AG20443 (cell line): ENCODE measurements at regions not wholly inside any gene's neighbourhood (a gene's known extent, or its start where the extent isn't known, plus 50 kb on each side); places are given as distances from the start of the nearest gene placed in this dataset.

Source experiments
- DNase-seq: peaks from one replicate; pipeline ENCODE4 v3.0.0; 2012; ENCODE audit warnings: low spot score, mixed read lengths

GRCh38 chr3:144229330-144229729, 257.7 kb downstream of the DIPK2A start:
- no peak for DNase-seq

- no peak for DNase-seq
Measured at GRCh38 chr3:144229953-144230352, 258.3 kb downstream of the DIPK2A start.

GRCh38 chr3:144235489-144235888, 263.9 kb downstream of the DIPK2A start:
- DNase-seq = no peak

- DNase-seq = no peak
Measured at GRCh38 chr3:144237351-144237750, 265.7 kb downstream of the DIPK2A start.

GRCh38 chr3:144241404-144241803, 269.8 kb downstream of the DIPK2A start:
- no peak for DNase-seq

GRCh38 chr3:144242747-144243146, 271.1 kb downstream of the DIPK2A start:
- DNase-seq = no peak

- no peak for DNase-seq
Measured at GRCh38 chr3:144244662-144245061, 273.0 kb downstream of the DIPK2A start.

- DNase-seq = no peak
Measured at GRCh38 chr3:144252896-144253295, 281.3 kb downstream of the DIPK2A start.

- no peak for DNase-seq
Measured at GRCh38 chr3:144257381-144257780, 285.8 kb downstream of the DIPK2A start.

GRCh38 chr3:144259267-144259666, 287.6 kb downstream of the DIPK2A start:
- DNase-seq = no peak

GRCh38 chr3:144263706-144264105, 292.1 kb downstream of the DIPK2A start:
- DNase-seq = no peak

- no peak for DNase-seq
Measured at GRCh38 chr3:144264350-144264749, 292.7 kb downstream of the DIPK2A start.

- no peak for DNase-seq
Measured at GRCh38 chr3:144264794-144265193, 293.2 kb downstream of the DIPK2A start.

- no peak for DNase-seq
Measured at GRCh38 chr3:144265542-144266100, 294.0 kb downstream of the DIPK2A start.

GRCh38 chr3:144270100-144270499, 298.5 kb downstream of the DIPK2A start:
- no peak for DNase-seq

- no peak for DNase-seq
Measured at GRCh38 chr3:144272680-144273079, 301.1 kb downstream of the DIPK2A start.

GRCh38 chr3:144273601-144274000, 302.0 kb downstream of the DIPK2A start:
- no peak for DNase-seq

GRCh38 chr3:144275005-144275404, 303.4 kb downstream of the DIPK2A start:
- DNase-seq = no peak

- DNase-seq = no peak
Measured at GRCh38 chr3:144282313-144282712, 310.7 kb downstream of the DIPK2A start.

GRCh38 chr3:144286235-144286910, 314.8 kb downstream of the DIPK2A start:
- no peak for DNase-seq

GRCh38 chr3:144287001-144287400, 315.4 kb downstream of the DIPK2A start:
- no peak for DNase-seq

GRCh38 chr3:144289057-144289456, 317.4 kb downstream of the DIPK2A start:
- no peak for DNase-seq

GRCh38 chr3:144294659-144295538, 323.3 kb downstream of the DIPK2A start:
- DNase-seq = no peak
